Colon (tissue), 2 donors: ENCODE measurements at regions not wholly inside any gene's neighbourhood (a gene's known extent, or its start where the extent isn't known, plus 50 kb on each side); places are given as distances from the start of the nearest gene placed in this dataset.

ENCODE experiments used
- FAIRE-seq: peaks from 2 replicates; lab custom pipeline; 2012; peaks lifted over from hg19 to GRCh38; lab: Jason Lieb, UNC
- donor health status: control.
- donor health status: control.

GRCh38 chr15:60214201-60214600 lies 183.6 kb downstream of the ANXA2 start:
- no peak for FAIRE-seq

- FAIRE-seq: no peak
Measured at GRCh38 chr15:60215225-60215963, 182.4 kb downstream of the ANXA2 start.

- no peak for FAIRE-seq
Measured at GRCh38 chr15:60217161-60217560, 180.6 kb downstream of the ANXA2 start.

GRCh38 chr15:60218256-60218655 lies 179.5 kb downstream of the ANXA2 start:
- FAIRE-seq: no peak

GRCh38 chr15:60219866-60220265 lies 177.9 kb downstream of the ANXA2 start:
- no peak for FAIRE-seq

GRCh38 chr15:60221356-60221755 lies 176.4 kb downstream of the ANXA2 start:
- no peak for FAIRE-seq

GRCh38 chr15:60222404-60222803 lies 175.4 kb downstream of the ANXA2 start:
- no peak for FAIRE-seq

- FAIRE-seq: no peak
Measured at GRCh38 chr15:60223176-60223575, 174.6 kb downstream of the ANXA2 start.

- no peak for FAIRE-seq
Measured at GRCh38 chr15:60226924-60227323, 170.9 kb downstream of the ANXA2 start.

GRCh38 chr15:60228101-60228500 lies 169.7 kb downstream of the ANXA2 start:
- no peak for FAIRE-seq

GRCh38 chr15:60228619-60229018 lies 169.2 kb downstream of the ANXA2 start:
- no peak for FAIRE-seq

- FAIRE-seq: no peak
Measured at GRCh38 chr15:60235951-60236710, 161.7 kb downstream of the ANXA2 start.

- FAIRE-seq: no peak
Measured at GRCh38 chr15:60237446-60237845, 160.3 kb downstream of the ANXA2 start.

- no peak for FAIRE-seq
Measured at GRCh38 chr15:60243769-60244168, 154.0 kb downstream of the ANXA2 start.

GRCh38 chr15:60244813-60245212 lies 153.0 kb downstream of the ANXA2 start:
- FAIRE-seq: no peak

- FAIRE-seq: no peak
Measured at GRCh38 chr15:60250316-60250715, 147.5 kb downstream of the ANXA2 start.

GRCh38 chr15:60251300-60252070 lies 146.3 kb downstream of the ANXA2 start:
- FAIRE-seq: no peak

- no peak for FAIRE-seq
Measured at GRCh38 chr15:60254416-60254815, 143.4 kb downstream of the ANXA2 start.

GRCh38 chr15:60255390-60255789 lies 142.4 kb downstream of the ANXA2 start:
- no peak for FAIRE-seq

- FAIRE-seq: no peak
Measured at GRCh38 chr15:60257591-60258159, 140.1 kb downstream of the ANXA2 start.

- FAIRE-seq: no peak
Measured at GRCh38 chr15:60259469-60259868, 138.3 kb downstream of the ANXA2 start.

GRCh38 chr15:60264088-60264487 lies 133.7 kb downstream of the ANXA2 start:
- FAIRE-seq: no peak

- FAIRE-seq: no peak
Measured at GRCh38 chr15:60264566-60264965, 133.2 kb downstream of the ANXA2 start.
